AG09309 (cell line): ENCODE measurements at regions not wholly inside any gene's neighbourhood (a gene's known extent, or its start where the extent isn't known, plus 50 kb on each side); places are given as distances from the start of the nearest gene placed in this dataset.
"Not testable (repeated sequence)": the region's sequence is repeated elsewhere in the genome, so short reads cannot be mapped to it uniquely, and the experiment has no call there.

Experiments
- DNase-seq: peaks from one replicate; pipeline ENCODE4 v3.0.0-alpha.2; 2010; ENCODE audit warnings: low read depth
- H3K4me3 ChIP-seq: 2 replicates; pipeline ENCODE4 v1.5.1; 2011; ENCODE audit warnings: mild to moderate bottlenecking, low read depth, low read length, moderate library complexity; ENCODE audit not compliant: control insufficient read depth
- CTCF ChIP-seq: IDR thresholded peaks from 2 replicates; pipeline ENCODE4 v1.5.1; 2011; ENCODE audit warnings: mild to moderate bottlenecking, low read depth, low read length, inconsistent platforms; ENCODE audit not compliant: insufficient read depth, control insufficient read depth; ENCODE audit errors: missing control alignments

- no peak for DNase-seq
- H3K4me3 ChIP-seq = no peak overlapping the region
- TF ChIP-seq CTCF = no peak
Measured at GRCh38 chr13:90880790-90881189, 466.7 kb upstream of the MIR17HG start.

GRCh38 chr13:90882551-90882950 is 464.9 kb upstream of the MIR17HG start:
- no peak for DNase-seq

DNA sequence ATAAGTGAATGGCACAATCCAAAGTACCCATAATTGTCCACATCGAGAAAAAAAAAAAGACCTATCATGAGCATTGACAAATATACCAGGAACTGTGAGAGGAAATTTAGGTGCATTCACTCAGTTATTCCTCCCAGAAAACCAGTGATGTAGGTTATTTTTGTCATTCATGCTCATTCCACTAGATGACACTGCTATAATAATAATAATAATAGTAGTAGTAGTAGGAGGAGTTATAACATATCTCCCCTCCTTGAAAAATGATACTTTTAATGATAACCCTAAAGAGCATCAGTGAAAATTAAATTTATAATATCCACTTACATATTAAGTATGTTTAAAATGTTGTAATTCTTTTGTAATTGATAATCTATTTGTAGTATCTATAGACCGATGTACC is 463.9 kb upstream of the MIR17HG start:
- H3K4me3 ChIP-seq = no peak overlapping the region
- no peak for DNase-seq

More at GRCh38 chr13:90882551-90882950, 464.9 kb upstream of the MIR17HG start:
- TF ChIP-seq CTCF = no peak
- no peak overlapping the region for H3K4me3 ChIP-seq

GRCh38 chr13:90884066-90884465 is 463.4 kb upstream of the MIR17HG start:
- H3K4me3 ChIP-seq = no peak overlapping the region
- no peak for DNase-seq

More for the DNA sequence above, 463.9 kb upstream of the MIR17HG start:
- no peak for TF ChIP-seq CTCF

DNA sequence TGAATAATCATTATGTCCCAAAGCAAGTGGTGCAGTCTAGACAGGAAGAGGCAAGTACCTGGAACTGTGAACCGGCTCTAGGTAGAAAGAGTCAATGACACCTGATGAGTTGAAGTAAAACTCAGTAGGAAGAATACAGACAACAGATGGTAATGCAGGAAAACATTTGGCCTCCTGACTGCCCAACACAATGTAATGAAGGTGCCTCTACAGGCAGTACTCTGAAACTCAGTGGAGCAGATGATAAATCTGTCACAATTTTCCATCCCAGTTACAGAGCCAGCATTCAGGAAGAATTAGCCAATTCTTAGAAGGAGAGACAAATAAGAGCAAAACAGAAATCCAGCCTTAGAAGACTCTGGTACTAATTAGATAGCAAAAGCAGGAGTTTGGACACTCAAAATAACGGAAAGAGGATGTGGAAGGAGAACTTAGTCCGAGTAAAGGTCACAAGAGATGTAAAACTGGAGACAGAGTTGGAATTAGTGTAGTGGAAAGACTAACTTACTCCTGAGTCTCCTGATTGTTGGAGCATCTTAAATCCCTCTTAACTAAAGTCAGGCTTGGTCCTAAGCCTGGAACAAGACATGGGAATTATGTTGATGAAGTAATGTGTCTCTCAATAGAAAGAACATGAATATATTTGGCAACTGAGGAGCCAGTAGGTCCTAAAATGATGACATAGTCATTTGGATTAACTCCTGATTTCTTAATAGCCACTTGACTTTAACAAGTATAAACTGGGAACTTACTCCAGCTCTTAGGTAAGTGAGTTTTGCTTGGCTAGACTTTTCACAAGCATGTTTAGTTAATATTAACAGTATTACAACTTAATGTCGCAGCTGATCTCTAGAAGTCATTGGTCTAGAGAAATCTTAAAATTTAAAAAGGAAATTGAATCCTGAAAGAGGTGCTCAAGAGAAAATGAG is 457.3 kb upstream of the MIR17HG start:
- DNase-seq = no peak
- TF ChIP-seq CTCF = no peak

More at GRCh38 chr13:90884066-90884465, 463.4 kb upstream of the MIR17HG start:
- no peak for TF ChIP-seq CTCF

GRCh38 chr13:90891329-90891728 is 456.2 kb upstream of the MIR17HG start:
- TF ChIP-seq CTCF = no peak
- no peak for DNase-seq
- no peak overlapping the region for H3K4me3 ChIP-seq

More for the DNA sequence above, 457.3 kb upstream of the MIR17HG start:
- no peak overlapping the region for H3K4me3 ChIP-seq

DNA sequence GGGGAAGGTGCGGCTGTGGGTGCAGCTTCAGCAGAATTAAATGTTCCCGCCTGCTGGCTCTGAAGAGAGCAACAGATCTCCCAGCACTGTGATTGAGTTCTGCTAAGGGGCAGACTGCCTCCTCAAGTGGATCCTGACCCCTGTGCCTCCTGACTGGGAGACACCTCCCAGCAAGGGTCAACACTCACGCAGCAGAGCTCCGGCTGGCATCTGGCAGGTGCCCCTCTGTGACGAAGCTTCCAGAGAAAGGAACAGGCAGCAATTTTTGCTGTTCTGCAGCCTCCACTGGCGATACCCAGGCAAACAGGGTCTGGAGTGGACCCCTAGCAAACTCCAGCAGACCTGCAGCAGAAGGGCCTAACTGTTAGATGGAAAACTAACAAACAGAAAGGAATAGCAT is 454.3 kb upstream of the MIR17HG start:
- not testable (repeated sequence) for DNase-seq, H3K4me3 ChIP-seq
